Effector memory CD8-positive, alpha-beta T cell (primary cell): ENCODE measurements at regions not wholly inside any gene's neighbourhood (a gene's known extent, or its start where the extent isn't known, plus 50 kb on each side); places are given as distances from the start of the nearest gene placed in this dataset.
"Not testable (repeated sequence)": the region's sequence is repeated elsewhere in the genome, so short reads cannot be mapped to it uniquely, and the experiment has no call there.

Experiments
- ATAC-seq: fragments of 150-1000 bp; cut with Tn5 transposase; replicated peaks from 2 replicates; pipeline ENCODE4 v1.10.0; 2021; ENCODE audit warnings: mild to moderate bottlenecking, moderate library complexity
- DNase-seq, 3 experiments: peaks; one replicate each; pipeline ENCODE4 v3.0.0; 2021
- H3K27ac Mint-ChIP-seq, 2 donors: one replicate each; pipeline ENCODE4 v1.8.0; 2022; ENCODE audit warnings: mild to moderate bottlenecking in 2 of 2, mixed read lengths in 2 of 2, moderate library complexity in 2 of 2
- H3K27me3 Mint-ChIP-seq, 2 donors: one replicate each; pipeline ENCODE4 v1.8.0; 2022; ENCODE audit warnings: mixed read lengths in 2 of 2
- H3K36me3 Mint-ChIP-seq: one replicate; pipeline ENCODE4 v1.8.0; 2022; ENCODE audit warnings: mild to moderate bottlenecking, moderate library complexity, mixed read lengths; ENCODE audit not compliant: insufficient read depth
- H3K4me1 Mint-ChIP-seq, 2 donors: one replicate each; pipeline ENCODE4 v1.8.0; 2022; ENCODE audit warnings: low read depth in 2 of 2, mixed read lengths in 2 of 2
- H3K4me3 Mint-ChIP-seq, 2 donors: one replicate each; pipeline ENCODE4 v1.8.0; 2022; ENCODE audit warnings: mild to moderate bottlenecking in 2 of 2, mixed read lengths in 2 of 2, moderate library complexity in 2 of 2
- H3K9me3 Mint-ChIP-seq, 2 donors: one replicate each; pipeline ENCODE4 v1.8.0; 2022; ENCODE audit warnings: mixed read lengths in 2 of 2

- no peak overlapping the region for H3K4me3 Mint-ChIP-seq
- H3K36me3 Mint-ChIP-seq = no peaks in the 10 kb centered on the region
- no peak overlapping the region for H3K27ac Mint-ChIP-seq
- DNase-seq (no peak), ATAC-seq (no peak)
- H3K9me3 Mint-ChIP-seq = peaks cover 0 to 7% of the 10 kb centered on the region in 2 donors
- no peaks in the 10 kb centered on the region for H3K27me3 Mint-ChIP-seq
- H3K4me1 Mint-ChIP-seq = no peaks in the 10 kb centered on the region
These were observed 129.2 kb downstream of the TBX18 start for GRCh38 chr6:84635081-84635761.

DNA sequence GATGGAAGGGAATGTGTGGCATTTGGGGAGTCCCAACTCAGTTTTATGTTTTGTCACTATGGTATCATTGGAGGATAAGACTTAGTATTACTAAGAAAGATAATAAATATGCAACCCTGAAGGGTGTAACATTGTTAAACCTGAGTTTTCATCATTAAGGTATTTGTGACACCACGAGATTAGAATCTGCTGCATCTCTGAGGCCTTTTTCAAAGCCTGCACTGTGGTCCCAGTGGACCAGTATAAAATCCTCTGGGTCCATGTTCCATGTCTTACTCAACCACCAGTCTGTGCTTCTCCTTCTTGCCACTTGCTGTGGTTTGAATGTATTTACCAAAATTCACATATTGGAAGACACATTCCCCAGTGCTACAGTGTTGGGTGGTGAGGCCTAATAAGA, 130.6 kb downstream of the TBX18 start:
- H3K27me3 Mint-ChIP-seq = no peaks in the 10 kb centered on the region
- ATAC-seq (no peak), DNase-seq (no peak)
- H3K9me3 Mint-ChIP-seq = peaks cover 0 to 9% of the 10 kb centered on the region in 2 donors
- H3K4me1 Mint-ChIP-seq = no peaks in the 10 kb centered on the region
- H3K27ac Mint-ChIP-seq = no peak overlapping the region
- H3K36me3 Mint-ChIP-seq = no peaks in the 10 kb centered on the region
- no peak overlapping the region for H3K4me3 Mint-ChIP-seq

DNA sequence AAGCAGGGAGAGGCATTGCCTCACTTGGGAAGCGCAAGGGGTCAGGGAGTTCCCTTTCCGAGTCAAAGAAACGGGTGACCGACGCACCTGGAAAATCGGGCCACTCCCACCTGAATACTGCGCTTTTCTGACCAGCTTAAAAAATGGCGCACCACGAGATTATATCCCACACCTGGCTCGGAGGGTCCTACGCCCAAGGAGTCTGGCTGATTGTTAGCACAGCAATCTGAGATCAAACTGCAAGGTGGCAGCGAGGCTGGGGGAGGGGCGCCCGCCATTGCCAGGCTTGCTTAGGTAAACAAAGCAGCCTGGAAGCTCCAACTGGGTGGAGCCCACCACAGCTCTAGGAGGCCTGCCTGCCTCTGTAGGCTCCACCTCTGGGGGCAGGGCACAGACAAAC, 137.9 kb downstream of the TBX18 start:
- H3K27me3 Mint-ChIP-seq, H3K4me1 Mint-ChIP-seq, H3K36me3 Mint-ChIP-seq, DNase-seq, H3K27ac Mint-ChIP-seq, ATAC-seq, H3K4me3 Mint-ChIP-seq: not testable (repeated sequence)
- H3K9me3 Mint-ChIP-seq = peaks cover 16 to 20% of the 10 kb centered on the region in 2 donors

- no peak overlapping the region for H3K4me3 Mint-ChIP-seq
- ATAC-seq (no peak), DNase-seq (no peak)
- no peaks in the 10 kb centered on the region for H3K36me3 Mint-ChIP-seq
- no peak overlapping the region for H3K27ac Mint-ChIP-seq
- H3K9me3 Mint-ChIP-seq = peaks cover 17 to 21% of the 10 kb centered on the region in 2 donors
- H3K27me3 Mint-ChIP-seq = no peaks in the 10 kb centered on the region
- no peaks in the 10 kb centered on the region for H3K4me1 Mint-ChIP-seq
These were observed 138.9 kb downstream of the TBX18 start for GRCh38 chr6:84625506-84625905.

GRCh38 chr6:84623956-84624680, 140.3 kb downstream of the TBX18 start:
- DNase-seq = no peak
- no peaks in the 10 kb centered on the region for H3K36me3 Mint-ChIP-seq
- H3K27ac Mint-ChIP-seq = no peak overlapping the region
- no peak overlapping the region for H3K4me3 Mint-ChIP-seq
- H3K9me3 Mint-ChIP-seq = peaks cover 19 to 27% of the 10 kb centered on the region in 2 donors
- H3K27me3 Mint-ChIP-seq = no peaks in the 10 kb centered on the region
- H3K4me1 Mint-ChIP-seq = no peaks in the 10 kb centered on the region
- no peak for ATAC-seq

DNA sequence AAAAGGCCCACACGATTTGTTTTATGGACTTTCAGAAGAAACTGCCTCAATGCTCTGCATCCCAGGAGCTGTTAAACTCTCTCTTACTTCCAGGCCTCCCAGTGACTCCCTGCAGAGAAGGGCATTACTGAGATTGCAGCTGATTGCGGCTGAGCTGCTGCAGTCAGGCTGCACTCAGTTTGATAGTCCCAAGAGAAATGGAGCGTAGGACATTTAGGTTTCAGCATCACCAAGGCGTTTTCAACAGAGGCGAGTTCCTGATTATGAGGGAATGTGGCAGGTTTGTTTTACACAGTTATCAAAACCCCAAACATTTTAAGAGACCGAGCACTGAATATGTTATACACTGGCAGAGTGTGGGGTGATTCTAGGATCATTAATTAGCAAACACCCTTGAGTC, 145.6 kb downstream of the TBX18 start:
- Mint-ChIP-seq H3K27me3 (no peaks in the 10 kb centered on the region), H3K9me3 (peaks cover 12 to 20% of the 10 kb centered on the region in 2 donors), H3K4me3 (no peak overlapping the region), H3K4me1 (no peaks in the 10 kb centered on the region), H3K27ac (no peak overlapping the region), H3K36me3 (no peaks in the 10 kb centered on the region)
- DNase-seq (no peak), ATAC-seq (no peak)

DNA sequence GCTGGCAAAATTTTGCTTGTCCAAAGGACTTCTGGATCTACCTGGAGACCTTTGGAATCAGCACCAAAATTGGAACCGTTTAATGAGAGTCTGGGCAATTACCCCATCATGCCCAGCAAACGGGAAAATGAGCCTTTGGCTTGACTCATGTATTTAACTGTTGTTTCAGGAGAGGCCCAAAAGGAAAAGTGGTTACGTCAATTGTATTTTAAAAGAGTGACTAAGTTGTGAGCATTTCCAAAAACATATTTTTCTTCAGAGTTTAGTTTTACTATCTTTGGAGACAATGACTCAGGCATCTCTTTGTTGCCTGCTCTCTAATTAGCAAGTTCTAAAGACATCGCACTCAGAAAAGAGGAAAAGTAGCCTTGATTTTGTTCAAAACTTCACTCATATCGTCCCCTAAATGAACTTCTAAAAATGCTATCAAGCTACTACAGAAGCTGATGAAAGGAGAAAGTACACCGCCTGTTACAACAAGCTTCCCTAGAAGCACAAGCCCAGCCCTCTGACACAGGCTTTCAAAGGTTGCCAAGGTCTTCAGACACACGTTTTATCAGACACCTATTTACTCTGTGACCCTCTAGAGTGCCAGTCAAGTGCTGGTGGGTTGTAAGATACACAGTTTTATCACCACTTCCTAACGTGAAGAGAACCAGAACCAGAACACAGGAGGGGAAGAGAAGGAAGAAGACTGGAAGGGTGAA, 146.2 kb downstream of the TBX18 start:
- H3K36me3 Mint-ChIP-seq = no peaks in the 10 kb centered on the region
- no peak overlapping the region for H3K27ac Mint-ChIP-seq
- no peak overlapping the region for H3K4me3 Mint-ChIP-seq
- DNase-seq (no peak), ATAC-seq (no peak)
- peaks cover 12 to 20% of the 10 kb centered on the region in 2 donors for H3K9me3 Mint-ChIP-seq
- no peaks in the 10 kb centered on the region for H3K27me3 Mint-ChIP-seq
- no peaks in the 10 kb centered on the region for H3K4me1 Mint-ChIP-seq

DNA sequence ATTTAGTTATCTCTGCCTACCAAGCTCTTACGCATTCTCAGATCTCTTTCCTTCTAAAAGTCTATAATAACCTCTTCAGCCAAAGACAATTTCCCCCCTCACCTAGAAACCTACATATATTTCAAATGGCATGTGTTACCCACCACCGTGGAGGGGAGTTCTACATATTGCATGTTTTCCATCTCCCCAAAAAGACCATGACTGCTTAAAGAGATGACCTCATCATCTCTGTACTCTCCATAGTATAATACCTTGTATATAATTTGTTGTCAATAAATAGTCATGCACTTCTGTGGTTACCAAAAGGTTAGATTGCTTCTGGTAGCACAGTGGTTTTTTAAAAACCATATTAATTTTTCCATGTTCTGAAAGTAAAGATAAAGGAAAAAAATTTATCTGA, 148.4 kb downstream of the TBX18 start:
- Mint-ChIP-seq H3K4me1 (no peaks in the 10 kb centered on the region), H3K27me3 (no peaks in the 10 kb centered on the region), H3K36me3 (no peaks in the 10 kb centered on the region), H3K27ac (no peak overlapping the region), H3K9me3 (peaks cover 4 to 12% of the 10 kb centered on the region in 2 donors), H3K4me3 (no peak overlapping the region)
- no peak for ATAC-seq
- no peak for DNase-seq

DNA sequence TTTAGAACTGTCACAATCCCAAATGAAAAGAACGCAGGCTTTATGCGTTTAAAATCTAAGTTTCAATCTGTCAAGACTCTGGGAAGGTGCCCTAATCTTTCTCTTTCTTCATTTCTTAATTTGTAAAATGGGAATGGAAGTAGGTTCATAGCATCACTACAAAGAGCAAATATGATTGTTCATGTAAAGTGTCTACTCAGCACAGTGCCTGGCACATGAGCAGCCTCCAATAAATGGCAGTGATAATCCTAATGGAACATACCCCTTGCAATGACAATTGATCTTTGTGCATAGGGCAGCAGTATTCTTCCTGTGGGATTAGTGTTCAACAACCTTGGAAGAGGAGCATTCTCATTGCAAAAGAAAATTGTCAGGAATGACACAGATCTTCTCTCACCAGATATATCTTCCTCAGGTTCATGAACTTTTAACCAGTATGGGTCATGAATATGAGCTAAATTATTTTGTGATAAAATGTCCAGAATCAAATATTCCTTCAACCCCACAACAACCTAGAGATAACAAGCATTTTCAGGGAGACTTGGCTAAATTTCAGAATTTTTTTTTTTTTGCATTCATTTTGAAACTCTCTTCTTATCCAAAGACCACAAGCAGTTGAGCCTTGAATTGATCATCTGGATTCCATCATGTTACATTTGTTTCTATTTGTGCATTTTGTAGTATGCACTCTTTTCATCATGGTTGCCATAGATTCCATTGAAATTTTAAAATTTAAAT, 149.1 kb downstream of the TBX18 start:
- Mint-ChIP-seq H3K4me1 (no peaks in the 10 kb centered on the region), H3K27ac (no peak overlapping the region), H3K27me3 (no peaks in the 10 kb centered on the region), H3K9me3 (peaks cover 4 to 8% of the 10 kb centered on the region in 2 donors), H3K36me3 (no peaks in the 10 kb centered on the region), H3K4me3 (no peak overlapping the region)
- ATAC-seq (no peak), DNase-seq (no peak)

GRCh38 chr6:84606860-84607259, 157.5 kb downstream of the TBX18 start:
- Mint-ChIP-seq H3K27me3 (no peaks in the 10 kb centered on the region), H3K9me3 (no peaks in the 10 kb centered on the region), H3K27ac (no peak overlapping the region), H3K4me1 (no peaks in the 10 kb centered on the region), H3K36me3 (no peaks in the 10 kb centered on the region), H3K4me3 (no peak overlapping the region)
- ATAC-seq (no peak), DNase-seq (no peak)

DNA sequence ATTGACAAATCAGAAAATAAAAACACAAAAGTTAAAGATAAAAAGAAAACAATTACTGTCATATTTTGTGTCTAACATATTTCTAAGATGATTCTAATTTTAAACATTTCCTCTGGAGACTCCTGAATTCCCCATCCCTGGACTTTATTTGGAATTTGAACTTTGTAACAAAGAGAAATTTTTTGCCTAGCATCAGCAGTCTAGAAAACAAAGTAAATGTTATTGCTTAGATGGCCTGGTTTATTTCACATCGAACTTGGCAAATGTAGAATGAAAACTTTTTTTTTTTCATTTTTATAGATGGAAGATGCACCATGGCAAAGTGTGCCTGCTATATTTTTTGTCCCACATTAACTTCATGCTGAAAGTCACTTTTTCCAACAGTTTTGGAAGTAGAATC, 159.1 kb downstream of the TBX18 start:
- H3K4me1 Mint-ChIP-seq = no peaks in the 10 kb centered on the region
- no peak overlapping the region for H3K4me3 Mint-ChIP-seq
- no peaks in the 10 kb centered on the region for H3K36me3 Mint-ChIP-seq
- peaks cover 0 to 3% of the 10 kb centered on the region in 2 donors for H3K9me3 Mint-ChIP-seq
- DNase-seq (no peak), ATAC-seq (no peak)
- no peak overlapping the region for H3K27ac Mint-ChIP-seq
- H3K27me3 Mint-ChIP-seq = no peaks in the 10 kb centered on the region

DNA sequence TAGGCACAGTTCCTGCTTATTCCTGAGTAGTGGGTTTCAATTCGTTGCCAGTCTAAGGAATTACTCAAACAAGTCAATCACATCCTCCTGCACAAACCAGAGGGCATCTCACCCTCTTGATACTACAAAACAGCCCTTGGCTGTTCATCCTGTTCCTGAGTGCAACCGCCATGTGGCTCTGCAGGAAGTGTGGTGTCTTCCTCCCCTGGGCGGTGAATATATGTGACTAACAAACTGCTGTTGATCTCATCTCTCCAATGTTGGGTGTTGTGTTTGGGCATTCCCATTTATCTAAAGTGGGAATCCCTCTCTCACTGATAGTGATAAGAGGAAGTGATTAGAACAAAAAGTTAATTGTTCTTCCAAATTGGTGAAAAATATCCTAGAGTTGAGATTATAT, 163.0 kb downstream of the TBX18 start:
- ATAC-seq (no peak), DNase-seq (no peak)
- Mint-ChIP-seq H3K9me3 (peaks cover 0 to 5% of the 10 kb centered on the region in 2 donors), H3K4me3 (no peak overlapping the region), H3K4me1 (no peaks in the 10 kb centered on the region), H3K27me3 (no peaks in the 10 kb centered on the region), H3K36me3 (no peaks in the 10 kb centered on the region), H3K27ac (no peak overlapping the region)

- DNase-seq (no peak), ATAC-seq (no peak)
- H3K36me3 Mint-ChIP-seq = no peaks in the 10 kb centered on the region
- no peak overlapping the region for H3K27ac Mint-ChIP-seq
- no peaks in the 10 kb centered on the region for H3K4me1 Mint-ChIP-seq
- H3K9me3 Mint-ChIP-seq = peaks cover 0 to 7% of the 10 kb centered on the region in 2 donors
- H3K4me3 Mint-ChIP-seq = no peak overlapping the region
- no peaks in the 10 kb centered on the region for H3K27me3 Mint-ChIP-seq
These were observed 164.4 kb downstream of the TBX18 start for GRCh38 chr6:84599991-84600390.
